ENCODE measurements at regions not wholly inside any gene's neighbourhood (a gene's known extent, or its start where the extent isn't known, plus 50 kb on each side); places are given as distances from the start of the nearest gene placed in this dataset.

DNA sequence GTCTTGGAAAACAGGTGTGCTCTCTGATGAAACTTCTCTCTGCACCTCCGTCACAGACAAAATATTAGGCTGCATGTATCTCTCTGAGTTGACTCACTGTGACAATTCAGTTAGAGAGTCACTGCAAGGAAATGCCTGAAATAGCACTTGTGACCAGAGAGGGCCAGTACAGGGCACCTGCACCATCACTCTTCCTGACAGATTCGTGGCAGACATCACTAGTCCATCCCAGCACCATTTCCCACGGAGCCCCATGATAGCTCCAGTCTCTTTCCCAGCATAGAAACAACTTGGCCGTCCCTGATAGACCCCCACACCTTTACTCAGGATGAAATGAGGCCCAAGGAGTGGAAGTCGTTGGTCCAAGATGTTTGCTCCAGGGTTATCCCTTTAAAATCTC is 73.3 kb upstream of the ISX start:
- TF ChIP-seq, protein P1, sequence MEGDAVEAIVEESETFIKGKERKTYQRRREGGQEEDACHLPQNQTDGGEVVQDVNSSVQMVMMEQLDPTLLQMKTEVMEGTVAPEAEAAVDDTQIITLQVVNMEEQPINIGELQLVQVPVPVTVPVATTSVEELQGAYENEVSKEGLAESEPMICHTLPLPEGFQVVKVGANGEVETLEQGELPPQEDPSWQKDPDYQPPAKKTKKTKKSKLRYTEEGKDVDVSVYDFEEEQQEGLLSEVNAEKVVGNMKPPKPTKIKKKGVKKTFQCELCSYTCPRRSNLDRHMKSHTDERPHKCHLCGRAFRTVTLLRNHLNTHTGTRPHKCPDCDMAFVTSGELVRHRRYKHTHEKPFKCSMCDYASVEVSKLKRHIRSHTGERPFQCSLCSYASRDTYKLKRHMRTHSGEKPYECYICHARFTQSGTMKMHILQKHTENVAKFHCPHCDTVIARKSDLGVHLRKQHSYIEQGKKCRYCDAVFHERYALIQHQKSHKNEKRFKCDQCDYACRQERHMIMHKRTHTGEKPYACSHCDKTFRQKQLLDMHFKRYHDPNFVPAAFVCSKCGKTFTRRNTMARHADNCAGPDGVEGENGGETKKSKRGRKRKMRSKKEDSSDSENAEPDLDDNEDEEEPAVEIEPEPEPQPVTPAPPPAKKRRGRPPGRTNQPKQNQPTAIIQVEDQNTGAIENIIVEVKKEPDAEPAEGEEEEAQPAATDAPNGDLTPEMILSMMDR (IDR thresholded peaks at IDR 0.05) = no peak
- TF ChIP-seq EZH2 (IDR thresholded peaks at IDR 0.05; ENCODE audit: borderline replicate concordance, insufficient read depth, low read depth, low read length, poor library complexity, severe bottlenecking) = no peak

Data from B cell (primary cell).